GM18907 (cell line): ENCODE measurements at regions not wholly inside any gene's neighbourhood (a gene's known extent, or its start where the extent isn't known, plus 50 kb on each side); places are given as distances from the start of the nearest gene placed in this dataset.

Experiments
- ATAC-seq: cut with Tn5 transposase; IDR thresholded peaks from one replicate; pipeline ENCODE4 v1.9.1; 2021; ENCODE audit warnings: mild to moderate bottlenecking, moderate library complexity; ENCODE audit not compliant: unreplicated experiment

- no peak for ATAC-seq
These were observed 83.6 kb upstream of the ARHGAP5 start for GRCh38 chr14:31993521-31993951.

DNA sequence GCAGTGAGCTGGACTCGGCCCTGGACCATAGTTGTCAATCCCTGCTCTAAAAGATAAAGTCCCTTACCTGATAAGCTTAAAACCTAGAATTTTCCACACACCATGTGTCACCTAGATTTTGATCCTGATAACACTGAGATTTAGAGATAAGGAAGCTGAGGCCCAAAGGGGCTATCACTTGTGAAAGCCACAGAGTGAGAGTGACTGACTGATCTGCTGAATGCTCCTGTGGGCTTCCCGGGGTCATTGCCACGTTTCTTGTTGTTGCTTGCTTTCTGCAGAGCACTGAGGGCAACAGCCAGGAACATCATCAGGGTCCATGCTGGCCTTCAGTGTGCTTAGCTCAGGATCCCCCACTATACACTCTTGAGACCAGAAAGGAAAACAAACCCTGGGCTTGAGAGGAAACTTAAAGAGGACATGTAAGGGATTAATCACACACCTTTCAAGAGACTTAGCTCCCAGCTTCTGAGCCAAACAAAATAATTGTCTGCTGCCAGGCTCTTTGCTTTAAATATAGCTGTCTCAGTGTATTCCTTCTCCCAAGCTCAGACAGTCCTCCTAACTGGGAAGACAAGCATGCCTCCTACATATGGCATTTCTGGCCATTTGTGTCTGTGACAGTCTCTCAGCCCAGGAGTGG is 82.6 kb upstream of the ARHGAP5 start:
- no peak for ATAC-seq

GRCh38 chr14:32003585-32003984 is 73.5 kb upstream of the ARHGAP5 start:
- ATAC-seq = no peak

- ATAC-seq = no peak
These were observed 72.8 kb upstream of the ARHGAP5 start for GRCh38 chr14:32004300-32004699.

DNA sequence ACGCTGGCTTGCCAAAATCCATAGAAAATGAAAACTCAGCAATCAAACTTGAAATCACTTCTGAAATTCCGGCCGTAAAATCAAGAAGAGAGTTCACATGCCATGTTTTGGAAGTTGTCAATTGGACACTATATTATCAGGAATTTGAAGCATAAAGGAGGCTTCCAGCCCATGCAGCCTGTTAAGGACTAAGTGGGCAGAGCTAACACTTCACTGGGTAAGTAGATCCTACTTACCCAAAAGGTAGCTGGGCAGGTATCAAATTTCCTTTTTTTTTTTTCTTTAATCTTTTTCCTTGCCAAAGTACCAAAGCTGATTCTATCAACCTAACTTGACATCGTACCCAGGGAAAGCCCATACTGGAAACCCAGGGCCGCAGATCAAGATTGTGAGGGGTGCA is 71.5 kb upstream of the ARHGAP5 start:
- ATAC-seq = no peak

DNA sequence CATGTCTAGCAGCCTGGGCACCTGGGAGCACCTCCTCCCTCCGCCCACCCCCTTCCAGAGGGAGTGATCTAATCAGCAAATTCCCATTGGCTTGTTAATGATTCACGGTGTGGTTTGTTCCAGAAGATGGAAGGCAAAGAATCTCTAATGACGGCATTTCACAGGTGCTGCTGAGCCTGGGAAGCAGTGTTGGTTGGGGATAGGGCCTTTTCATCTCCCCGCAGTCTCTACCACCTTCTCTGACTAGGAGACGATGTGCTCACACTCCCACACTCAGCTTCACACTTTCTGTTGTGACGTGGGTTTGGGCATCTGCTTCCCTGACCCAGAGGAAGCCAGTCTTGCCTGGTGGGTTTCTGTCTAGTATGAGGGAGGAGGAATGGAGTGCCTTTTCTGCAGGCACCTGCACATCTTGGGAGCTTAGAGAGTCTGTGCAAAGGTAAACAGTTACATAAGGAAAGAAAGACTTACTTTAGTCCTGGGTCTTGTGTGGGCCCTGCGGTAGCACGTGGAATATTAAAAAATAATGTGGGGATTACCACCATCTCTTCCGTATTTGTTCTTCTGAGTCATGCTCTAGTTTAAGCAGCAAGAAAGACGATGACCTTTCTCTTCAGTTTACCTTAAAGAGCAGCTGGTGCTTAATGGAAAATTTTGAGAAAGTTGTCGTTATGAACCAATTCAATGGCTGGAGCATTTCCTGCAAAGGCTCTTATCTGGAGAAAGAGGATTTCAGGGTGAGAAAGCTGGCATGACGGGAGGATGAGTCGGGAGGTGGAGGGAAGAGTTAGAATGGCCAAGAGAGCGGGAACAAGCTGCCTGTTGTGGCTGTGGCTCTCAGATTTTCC is 70.6 kb upstream of the ARHGAP5 start:
- ATAC-seq = no peak

GRCh38 chr14:32007755-32008362 is 69.2 kb upstream of the ARHGAP5 start:
- ATAC-seq = no peak

DNA sequence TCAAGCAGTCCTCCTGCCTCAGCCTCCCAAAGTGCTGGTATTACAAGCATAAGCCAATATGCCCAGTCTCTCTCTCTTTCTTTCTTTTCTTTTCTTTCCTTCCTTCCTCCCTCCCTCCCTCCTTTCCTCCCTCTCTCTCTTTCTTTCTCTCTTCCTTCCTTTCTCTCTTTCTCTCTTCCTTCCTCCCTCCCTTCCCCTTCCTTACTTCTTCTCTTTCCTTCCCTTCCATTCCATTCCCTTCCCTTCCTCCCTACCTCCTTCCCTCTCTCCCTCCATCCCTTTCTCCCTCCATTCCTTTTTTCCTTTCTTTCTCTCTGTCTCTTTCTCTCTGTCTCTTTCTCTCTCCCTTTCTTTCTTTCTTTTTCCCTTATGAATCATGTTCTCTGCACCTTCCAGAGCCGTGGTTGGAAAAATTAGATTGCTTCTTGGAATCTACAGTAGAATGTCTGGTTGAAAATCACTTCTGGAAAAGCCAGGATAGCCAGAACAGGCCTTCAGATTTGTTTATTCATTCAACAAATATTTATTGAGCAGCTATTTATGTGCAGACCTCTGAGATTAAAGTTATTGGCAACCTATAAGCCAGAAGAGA is 68.4 kb upstream of the ARHGAP5 start:
- no peak for ATAC-seq

- ATAC-seq = no peak
These were observed 67.7 kb upstream of the ARHGAP5 start for GRCh38 chr14:32009221-32009975.

GRCh38 chr14:32009976-32010581 is 67.0 kb upstream of the ARHGAP5 start:
- no peak for ATAC-seq

GRCh38 chr14:32010604-32011125 is 66.4 kb upstream of the ARHGAP5 start:
- no peak for ATAC-seq

GRCh38 chr14:32011225-32011624 is 65.9 kb upstream of the ARHGAP5 start:
- no peak for ATAC-seq

GRCh38 chr14:32012062-32012461 is 65.0 kb upstream of the ARHGAP5 start:
- no peak for ATAC-seq

DNA sequence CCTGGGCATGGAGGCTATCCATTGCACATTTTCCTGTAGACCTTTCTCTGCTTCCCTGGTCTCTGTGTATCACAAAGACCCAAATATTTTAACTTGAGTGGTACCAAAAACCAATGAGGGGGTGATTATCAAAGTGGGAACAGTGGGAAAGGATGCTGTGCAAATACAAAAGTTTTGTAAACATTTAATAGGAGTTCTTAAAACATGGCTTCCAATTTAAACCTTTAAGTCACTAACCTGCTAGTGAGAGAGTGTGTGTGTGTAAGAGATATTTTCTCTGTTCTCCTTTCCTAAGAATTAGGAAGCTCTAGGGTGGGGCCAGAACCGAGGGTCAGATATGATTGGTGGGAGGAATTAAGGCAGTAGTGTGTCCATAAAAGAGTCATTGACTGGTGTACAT is 64.5 kb upstream of the ARHGAP5 start:
- no peak for ATAC-seq

DNA sequence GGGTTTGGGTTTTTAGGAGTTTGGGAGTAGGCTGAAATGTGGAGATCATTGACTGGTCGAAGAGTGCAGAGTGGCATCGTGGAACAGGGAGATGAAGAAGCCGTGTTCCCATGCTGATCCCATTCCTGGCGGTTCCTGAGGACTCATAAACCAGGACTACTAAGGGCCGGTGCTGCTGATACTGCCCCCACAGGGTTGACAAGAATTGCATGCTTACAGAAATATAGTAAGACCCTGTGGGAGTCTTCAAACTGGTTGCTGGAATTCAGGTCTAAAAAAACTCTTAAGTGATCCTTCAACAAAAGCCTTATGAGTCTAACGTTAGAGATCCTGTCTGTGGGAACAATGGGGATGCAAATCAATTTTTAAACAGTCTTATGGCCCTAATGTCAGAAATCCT is 64.0 kb upstream of the ARHGAP5 start:
- ATAC-seq = no peak

- no peak for ATAC-seq
These were observed 63.0 kb upstream of the ARHGAP5 start for GRCh38 chr14:32014057-32014456.

DNA sequence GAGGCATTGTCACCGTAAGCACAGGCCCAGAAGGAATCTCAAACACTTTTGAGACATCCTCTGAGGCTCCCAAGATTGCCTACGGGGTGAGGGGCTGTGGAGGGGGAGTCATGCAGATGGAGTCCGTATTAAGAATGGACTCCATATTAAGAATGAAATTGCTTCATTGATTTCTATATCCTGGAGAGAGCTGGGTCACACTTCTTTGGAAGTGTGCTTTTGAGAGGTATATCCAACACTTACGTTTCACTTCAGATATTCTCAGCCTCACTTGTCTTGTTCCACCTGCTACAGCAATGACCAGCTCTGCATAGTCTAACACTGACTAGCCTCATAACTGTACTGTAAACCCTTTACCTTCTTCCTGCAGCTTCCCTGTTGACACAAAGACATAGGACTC is 62.6 kb upstream of the ARHGAP5 start:
- no peak for ATAC-seq

DNA sequence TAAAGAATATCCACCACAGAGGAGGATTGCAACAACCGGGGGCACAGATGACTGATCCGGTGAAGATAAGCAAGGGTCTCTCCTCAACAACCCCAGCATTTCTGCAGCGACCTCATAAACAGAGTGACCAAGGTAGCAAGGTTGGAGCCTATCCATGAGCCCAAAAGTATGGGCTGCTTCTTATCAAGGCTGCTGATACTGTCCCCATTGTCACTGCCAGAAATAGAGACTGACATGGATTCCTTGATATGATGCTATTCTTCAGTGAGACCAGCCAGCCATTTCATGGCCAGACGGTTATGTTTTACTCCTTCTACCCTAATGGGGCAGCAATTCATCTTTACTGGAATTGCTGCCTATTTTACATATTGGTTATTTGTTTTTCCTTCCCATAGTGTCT is 61.9 kb upstream of the ARHGAP5 start:
- ATAC-seq = no peak

- no peak for ATAC-seq
These were observed 59.5 kb upstream of the ARHGAP5 start for GRCh38 chr14:32017587-32017986.

- ATAC-seq = no peak
These were observed 58.6 kb upstream of the ARHGAP5 start for GRCh38 chr14:32018391-32019092.
